ENCODE measurements at regions not wholly inside any gene's neighbourhood (a gene's known extent, or its start where the extent isn't known, plus 50 kb on each side); places are given as distances from the start of the nearest gene placed in this dataset.

DNA sequence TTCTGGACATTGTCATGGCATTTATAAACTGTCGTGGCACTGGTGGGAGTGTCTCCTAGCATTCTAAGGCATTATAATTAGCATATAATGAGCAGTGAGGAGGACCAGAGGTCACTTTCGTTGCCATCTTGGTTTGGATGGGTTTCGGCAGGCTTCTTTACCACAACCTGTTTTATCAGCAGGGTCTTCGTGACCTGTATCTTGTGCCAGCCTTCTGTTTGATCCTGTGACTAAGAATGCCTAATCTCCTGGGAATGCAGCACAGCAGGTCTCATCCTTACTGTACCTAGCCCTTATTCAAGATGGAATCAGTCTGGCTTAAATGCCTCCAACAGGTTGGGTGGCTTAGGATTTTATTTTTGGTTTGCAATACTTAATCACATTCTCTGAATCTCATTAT, 142.7 kb upstream of the GGTLC1 start:
- Histone ChIP-seq H3K27me3 (no peaks in the 10 kb centered on the region), H3K4me2 (no peak overlapping the region)

DNA sequence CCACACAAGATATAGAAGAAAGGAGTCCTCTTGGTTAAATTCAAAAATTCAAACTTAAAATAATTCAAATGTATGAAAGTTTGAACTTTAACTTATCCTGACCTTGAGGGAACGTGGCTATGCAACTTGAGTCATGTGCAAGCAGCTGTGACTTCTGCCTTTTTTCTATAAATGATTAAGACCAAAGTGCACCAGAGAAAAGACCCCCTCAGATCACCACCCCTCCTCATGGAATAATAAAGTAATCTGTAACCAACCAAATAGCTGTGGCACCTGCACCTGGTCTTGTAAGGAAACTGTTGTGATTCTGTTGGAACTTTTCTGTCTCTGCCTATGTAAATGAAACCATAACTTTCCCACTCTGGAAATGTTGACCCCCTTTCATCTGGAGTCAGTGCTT, 141.1 kb upstream of the GGTLC1 start:
- TF ChIP-seq EZH2 (IDR thresholded peaks at IDR 0.05; ENCODE audit: borderline replicate concordance), result no peak
- Histone ChIP-seq H3K36me3 (replicated peaks; ENCODE audit: insufficient read depth, low read depth) (no peaks in the 10 kb centered on the region), H3K4me3 (no peak overlapping the region), H4K20me1 (ENCODE audit: insufficient read depth, poor library complexity, severe bottlenecking) (no peaks in the 10 kb centered on the region), H3K79me2 (no peaks in the 10 kb centered on the region), H3K27ac (no peak overlapping the region), H2AFZ (no peak overlapping the region), H3K9me2 (replicated peaks; ENCODE audit: insufficient read depth) (no peaks in the 10 kb centered on the region), H3K9me3 (ENCODE audit: low read depth) (no peaks in the 10 kb centered on the region), H3K4me2 (no peak overlapping the region), H3K4me1 (ENCODE audit: insufficient read depth) (no peaks in the 10 kb centered on the region), H3K27me3 (no peaks in the 10 kb centered on the region)
- WGBS (ENCODE audit: low lambda C conversion rate, missing lambda C conversion rate), result 76% methylated on average over 1 of the region's 1 CpG
- no peak for DNase-seq (ENCODE audit: low spot score)

More for the DNA sequence above, 142.7 kb upstream of the GGTLC1 start:
- Histone ChIP-seq H3K9me3 (ENCODE audit: low read depth) (no peaks in the 10 kb centered on the region), H3K79me2 (no peaks in the 10 kb centered on the region), H2AFZ (no peak overlapping the region), H4K20me1 (ENCODE audit: insufficient read depth, poor library complexity, severe bottlenecking) (no peaks in the 10 kb centered on the region), H3K9me2 (replicated peaks; ENCODE audit: insufficient read depth) (no peaks in the 10 kb centered on the region), H3K36me3 (replicated peaks; ENCODE audit: insufficient read depth, low read depth) (no peaks in the 10 kb centered on the region), H3K27ac (no peak overlapping the region), H3K4me3 (no peak overlapping the region), H3K4me1 (ENCODE audit: insufficient read depth) (no peaks in the 10 kb centered on the region)
- DNase-seq (ENCODE audit: low spot score), result no peak
- 71% methylated on average over 4 of the region's 4 CpGs for WGBS (ENCODE audit: low lambda C conversion rate, missing lambda C conversion rate)
- TF ChIP-seq, protein P1, sequence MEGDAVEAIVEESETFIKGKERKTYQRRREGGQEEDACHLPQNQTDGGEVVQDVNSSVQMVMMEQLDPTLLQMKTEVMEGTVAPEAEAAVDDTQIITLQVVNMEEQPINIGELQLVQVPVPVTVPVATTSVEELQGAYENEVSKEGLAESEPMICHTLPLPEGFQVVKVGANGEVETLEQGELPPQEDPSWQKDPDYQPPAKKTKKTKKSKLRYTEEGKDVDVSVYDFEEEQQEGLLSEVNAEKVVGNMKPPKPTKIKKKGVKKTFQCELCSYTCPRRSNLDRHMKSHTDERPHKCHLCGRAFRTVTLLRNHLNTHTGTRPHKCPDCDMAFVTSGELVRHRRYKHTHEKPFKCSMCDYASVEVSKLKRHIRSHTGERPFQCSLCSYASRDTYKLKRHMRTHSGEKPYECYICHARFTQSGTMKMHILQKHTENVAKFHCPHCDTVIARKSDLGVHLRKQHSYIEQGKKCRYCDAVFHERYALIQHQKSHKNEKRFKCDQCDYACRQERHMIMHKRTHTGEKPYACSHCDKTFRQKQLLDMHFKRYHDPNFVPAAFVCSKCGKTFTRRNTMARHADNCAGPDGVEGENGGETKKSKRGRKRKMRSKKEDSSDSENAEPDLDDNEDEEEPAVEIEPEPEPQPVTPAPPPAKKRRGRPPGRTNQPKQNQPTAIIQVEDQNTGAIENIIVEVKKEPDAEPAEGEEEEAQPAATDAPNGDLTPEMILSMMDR (IDR thresholded peaks at IDR 0.05; ENCODE audit: poor library complexity), result no peak
- TF ChIP-seq EZH2 (IDR thresholded peaks at IDR 0.05; ENCODE audit: borderline replicate concordance) (no peak), EZH2phosphoT487 (IDR thresholded peaks at IDR 0.05; ENCODE audit: low read depth, severe bottlenecking, unreplicated experiment) (no peak)

DNA sequence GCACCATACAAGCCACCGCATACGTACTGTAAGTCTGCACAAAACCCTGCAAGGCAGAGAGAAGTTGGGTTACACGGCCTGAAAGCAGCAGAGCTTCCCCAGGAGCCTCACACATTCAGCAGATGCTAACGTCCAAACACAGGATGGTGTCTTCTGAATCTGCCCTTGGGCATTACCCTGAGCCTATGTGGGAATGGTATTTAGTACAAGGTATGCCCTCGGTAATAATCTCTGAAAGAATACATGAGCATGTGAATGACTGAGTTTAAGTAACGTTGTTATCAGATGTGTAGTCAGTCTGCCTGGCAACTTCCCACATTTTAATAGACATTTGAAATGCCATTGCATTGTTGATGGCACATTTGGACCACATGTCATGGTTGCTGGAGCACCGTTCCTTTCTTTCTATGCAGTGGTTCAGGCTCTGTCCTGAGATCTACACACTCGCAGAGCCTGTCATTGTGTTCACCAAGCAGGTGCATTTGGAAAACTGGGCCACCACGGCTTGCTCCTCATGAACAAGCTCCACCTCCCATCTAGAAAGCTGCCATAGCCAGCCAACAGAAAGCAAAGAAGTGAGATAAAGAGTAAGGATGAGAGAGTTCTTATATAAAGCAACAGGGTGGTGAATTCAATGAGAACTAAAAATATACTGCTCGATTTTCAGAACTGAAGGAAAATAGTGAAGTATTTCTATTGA, 136.5 kb upstream of the GGTLC1 start:
- TF ChIP-seq EZH2 (IDR thresholded peaks at IDR 0.05; ENCODE audit: borderline replicate concordance) (no peak), EZH2phosphoT487 (IDR thresholded peaks at IDR 0.05; ENCODE audit: low read depth, severe bottlenecking, unreplicated experiment) (no peak)
- TF ChIP-seq, protein P1 (IDR thresholded peaks at IDR 0.05; ENCODE audit: poor library complexity), result no peak
- no peak overlapping the region for H3K4me3 ChIP-seq
- DNase-seq (ENCODE audit: low spot score), result no peak
- H3K36me3 ChIP-seq (replicated peaks; ENCODE audit: insufficient read depth, low read depth), result no peaks in the 10 kb centered on the region
- no peaks in the 10 kb centered on the region for H3K9me2 ChIP-seq (replicated peaks; ENCODE audit: insufficient read depth)
- no peaks in the 10 kb centered on the region for H3K9me3 ChIP-seq (ENCODE audit: low read depth)
- no peaks in the 10 kb centered on the region for H4K20me1 ChIP-seq (ENCODE audit: insufficient read depth, poor library complexity, severe bottlenecking)
- no peaks in the 10 kb centered on the region for H3K4me1 ChIP-seq (ENCODE audit: insufficient read depth)
- H3K27ac ChIP-seq, result no peak overlapping the region
- H3K4me2 ChIP-seq, result no peak overlapping the region
- WGBS (ENCODE audit: low lambda C conversion rate, missing lambda C conversion rate), result 71% methylated on average over 10 of the region's 10 CpGs
- no peak overlapping the region for H2AFZ ChIP-seq
- no peaks in the 10 kb centered on the region for H3K27me3 ChIP-seq
- H3K79me2 ChIP-seq, result no peaks in the 10 kb centered on the region

DNA sequence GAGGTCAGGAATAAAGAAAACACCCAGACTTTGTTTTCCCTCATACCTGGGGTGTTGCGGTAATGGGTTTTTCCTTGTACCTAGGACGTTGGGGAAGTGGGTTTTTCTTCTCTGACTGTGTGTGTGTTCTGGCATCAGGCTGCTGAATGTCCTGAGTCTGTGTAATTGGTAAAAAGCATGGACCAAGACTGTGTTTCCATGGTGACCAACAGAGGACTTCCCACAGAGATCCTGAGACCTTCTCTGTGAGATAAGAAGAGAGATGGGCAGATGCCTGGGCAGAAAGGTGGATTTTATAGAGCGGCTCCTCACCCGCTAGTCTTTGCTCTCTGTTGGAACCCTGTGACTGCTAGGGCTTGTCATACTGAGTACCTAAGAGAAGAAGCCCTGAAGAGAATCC, 135.4 kb upstream of the GGTLC1 start:
- no peaks in the 10 kb centered on the region for H3K9me2 ChIP-seq (replicated peaks; ENCODE audit: insufficient read depth)
- H3K4me3 ChIP-seq, result no peak overlapping the region
- H4K20me1 ChIP-seq (ENCODE audit: insufficient read depth, poor library complexity, severe bottlenecking), result no peaks in the 10 kb centered on the region
- no peak overlapping the region for H3K27ac ChIP-seq
- H3K36me3 ChIP-seq (replicated peaks; ENCODE audit: insufficient read depth, low read depth), result no peaks in the 10 kb centered on the region
- no peaks in the 10 kb centered on the region for H3K79me2 ChIP-seq
- peaks cover 2% of the 10 kb centered on the region for H3K4me1 ChIP-seq (ENCODE audit: insufficient read depth)
- H3K27me3 ChIP-seq, result no peaks in the 10 kb centered on the region
- 87% methylated on average over 4 of the region's 4 CpGs for WGBS (ENCODE audit: low lambda C conversion rate, missing lambda C conversion rate)
- TF ChIP-seq, protein P1 (IDR thresholded peaks at IDR 0.05; ENCODE audit: poor library complexity), result no peak
- TF ChIP-seq EZH2 (IDR thresholded peaks at IDR 0.05; ENCODE audit: borderline replicate concordance) (no peak), EZH2phosphoT487 (IDR thresholded peaks at IDR 0.05; ENCODE audit: low read depth, severe bottlenecking, unreplicated experiment) (no peak)
- no peak overlapping the region for H3K4me2 ChIP-seq
- no peaks in the 10 kb centered on the region for H3K9me3 ChIP-seq (ENCODE audit: low read depth)
- no peak for DNase-seq (ENCODE audit: low spot score)
- no peak overlapping the region for H2AFZ ChIP-seq

All from hepatocyte (in vitro differentiated cells).